HG02885 (cell line): ENCODE measurements at regions not wholly inside any gene's neighbourhood (a gene's known extent, or its start where the extent isn't known, plus 50 kb on each side); places are given as distances from the start of the nearest gene placed in this dataset.

Experiments used
- ATAC-seq: cut with Tn5 transposase; IDR thresholded peaks from one replicate; pipeline ENCODE4 v1.9.1; 2021; ENCODE audit warnings: mild to moderate bottlenecking; ENCODE audit not compliant: unreplicated experiment, poor library complexity

GRCh38 chr12:86931714-86932113, 675.5 kb upstream of the MGAT4C start:
- ATAC-seq = no peak

GRCh38 chr12:86929962-86930361, 673.8 kb upstream of the MGAT4C start:
- no peak for ATAC-seq

- no peak for ATAC-seq
These were observed 660.9 kb upstream of the MGAT4C start for GRCh38 chr12:86917121-86917520.

GRCh38 chr12:86914721-86915120, 658.5 kb upstream of the MGAT4C start:
- no peak for ATAC-seq

GRCh38 chr12:86911973-86912372, 655.8 kb upstream of the MGAT4C start:
- no peak for ATAC-seq

- no peak for ATAC-seq
These were observed 647.0 kb upstream of the MGAT4C start for GRCh38 chr12:86903159-86903558.

GRCh38 chr12:86860776-86861175, 604.6 kb upstream of the MGAT4C start:
- no peak for ATAC-seq

GRCh38 chr12:86852451-86852850, 596.3 kb upstream of the MGAT4C start:
- ATAC-seq = no peak

GRCh38 chr12:86838711-86839110, 582.5 kb upstream of the MGAT4C start:
- ATAC-seq = no peak

GRCh38 chr12:86838260-86838659, 582.1 kb upstream of the MGAT4C start:
- no peak for ATAC-seq

- no peak for ATAC-seq
These were observed 581.1 kb upstream of the MGAT4C start for GRCh38 chr12:86837246-86837645.

GRCh38 chr12:86834217-86834616, 578.0 kb upstream of the MGAT4C start:
- ATAC-seq = no peak

GRCh38 chr12:86827409-86827808, 571.2 kb upstream of the MGAT4C start:
- no peak for ATAC-seq

- no peak for ATAC-seq
These were observed 569.9 kb upstream of the MGAT4C start for GRCh38 chr12:86826051-86826450.

GRCh38 chr12:86801439-86801838, 545.2 kb upstream of the MGAT4C start:
- no peak for ATAC-seq

GRCh38 chr12:86799616-86800015, 543.4 kb upstream of the MGAT4C start:
- ATAC-seq = no peak

- ATAC-seq = no peak
These were observed 540.4 kb upstream of the MGAT4C start for GRCh38 chr12:86796550-86796949.

GRCh38 chr12:86788661-86789060, 532.5 kb upstream of the MGAT4C start:
- ATAC-seq = no peak

- no peak for ATAC-seq
These were observed 531.2 kb upstream of the MGAT4C start for GRCh38 chr12:86787419-86787818.

GRCh38 chr12:86777325-86777724, 521.1 kb upstream of the MGAT4C start:
- no peak for ATAC-seq

- no peak for ATAC-seq
These were observed 518.7 kb upstream of the MGAT4C start for GRCh38 chr12:86774841-86775388.

GRCh38 chr12:86772696-86773095, 516.5 kb upstream of the MGAT4C start:
- no peak for ATAC-seq

- no peak for ATAC-seq
These were observed 514.7 kb upstream of the MGAT4C start for GRCh38 chr12:86770871-86771270.
